HCT116 (cell line): ENCODE measurements at regions not wholly inside any gene's neighbourhood (a gene's known extent, or its start where the extent isn't known, plus 50 kb on each side); places are given as distances from the start of the nearest gene placed in this dataset.

Source experiments
- ATAC-seq: fragments of 200-7000 bp; cut with Tn5 transposase; 2 replicates; pipeline ENCODE4 v1.9.1; 2020; ENCODE audit warnings: mild to moderate bottlenecking, moderate library complexity
- BruUV-seq: library from RNA; stranded (reverse); fragments of 400-500 nt; replicated peaks from 2 replicates; lab custom pipeline; 2021; lab: Mats Ljungman, UMichigan
- CTCF ChIA-PET: fragments of 300-600 bp; sonication (Branson Sonifier 250); formaldehyde crosslinking; loops from one replicate; lab custom pipeline; 2021; ENCODE audit warnings: antibody characterized with exemption; lab: Charles Lee
- POLR2A ChIA-PET: fragments of 300-600, 350-600 bp; sonication (Branson Sonifier 250); formaldehyde crosslinking; loops from one replicate; lab custom pipeline; 2021; ENCODE audit warnings: antibody characterized with exemption; lab: Charles Lee
- RAD21 ChIA-PET, 2 experiments: fragments of 300-600 bp; sonication (Branson Sonifier 250); formaldehyde crosslinking; loops; one replicate each; lab custom pipeline; 2023; ENCODE audit warnings: low total read pairs in 2 of 2; ENCODE audit not compliant: uncharacterized antibody in 2 of 2, unreplicated experiment in 2 of 2, low non-redundant PET in 1 of 2; lab: Charles Lee
- DNase-seq: peaks from one replicate; pipeline ENCODE4 v3.0.0-alpha.2; 2010; ENCODE audit warnings: low read depth, low spot score
- H2AFZ ChIP-seq: fragments of 200-600 bp; shearing (Covaris generic), sonication (generic); 2 replicates; pipeline ENCODE4 v1.6.1; 2017; ENCODE audit warnings: low read depth, mixed run types, mixed read lengths, antibody characterized with exemption, low read length; ENCODE audit not compliant: poor library complexity, severe bottlenecking
- H3K27ac ChIP-seq: 2 replicates; pipeline ENCODE4 v1.5.1; 2012; ENCODE audit warnings: low read depth, low read length
- H3K27me3 ChIP-seq: fragments of 200-600 bp; sonication (generic); 2 replicates; pipeline ENCODE4 v1.6.1; 2016; ENCODE audit warnings: mixed run types, low read length, mixed read lengths; ENCODE audit not compliant: insufficient read depth
- H3K36me3 ChIP-seq, 2 experiments: fragments of 200-500 bp in 1 of 2; fragments of 200-600 bp in 1 of 2; sonication (Bioruptor generic) in 1 of 2; sonication (generic) in 1 of 2; 2 replicates each; pipeline versions ENCODE4 v1.5.1 to v1.6.1; 2014 to 2016; ENCODE audit warnings: low read length in 2 of 2, inconsistent platforms in 1 of 2, mixed read lengths in 1 of 2, mixed run types in 1 of 2; ENCODE audit not compliant: insufficient read depth in 2 of 2, control insufficient read depth in 1 of 2
- H3K4me1 ChIP-seq, 2 experiments: fragments of 200-600 bp in 1 of 2; sonication (generic) in 1 of 2; 2 replicates each; pipeline versions ENCODE4 v1.5.1 to v1.6.1; 2012 to 2017; ENCODE audit warnings: low read length in 2 of 2, inconsistent platforms in 1 of 2, mild to moderate bottlenecking in 1 of 2, mixed read lengths in 1 of 2, mixed run types in 1 of 2, moderate library complexity in 1 of 2; ENCODE audit not compliant: insufficient read depth in 2 of 2, control insufficient read depth in 1 of 2
- H3K4me2 ChIP-seq: fragments of 200-600 bp; sonication (generic); 2 replicates; pipeline ENCODE4 v1.6.1; 2017; ENCODE audit warnings: mixed run types, low read length, mixed read lengths
- H3K4me3 ChIP-seq, 2 experiments: fragments of 200-600 bp in 1 of 2; sonication (generic) in 1 of 2; replicated peaks in 1 of 2; 2 replicates each; pipeline ENCODE4 v1.5.1; 2011 to 2016; ENCODE audit warnings: low read length in 2 of 2, control low read depth in 1 of 2, low read depth in 1 of 2, mild to moderate bottlenecking in 1 of 2, mixed read lengths in 1 of 2, mixed run types in 1 of 2
- H3K79me2 ChIP-seq: fragments of 200-600 bp; sonication (generic); 2 replicates; pipeline ENCODE4 v1.6.1; 2017; ENCODE audit warnings: mild to moderate bottlenecking, mixed run types, low read length, moderate library complexity, mixed read lengths; ENCODE audit not compliant: insufficient read depth
- H3K9ac ChIP-seq: fragments of 200-600 bp; sonication (generic); 2 replicates; pipeline ENCODE4 v1.6.1; 2016; ENCODE audit warnings: low read length, mixed read lengths
- H3K9me2 ChIP-seq: fragments of 200-600 bp; sonication (generic), shearing (Covaris generic); 2 replicates; pipeline ENCODE4 v1.6.1; 2017; ENCODE audit warnings: mixed run types, mild to moderate bottlenecking, moderate library complexity; ENCODE audit not compliant: insufficient read depth
- H3K9me3 ChIP-seq, 2 experiments: fragments of 200-500 bp in 1 of 2; fragments of 200-600 bp in 1 of 2; sonication (Bioruptor generic) in 1 of 2; sonication (generic) in 1 of 2; 2 replicates each; pipeline ENCODE4 v1.6.1; 2014 to 2017; ENCODE audit warnings: low read length in 2 of 2, mixed read lengths in 2 of 2, inconsistent platforms in 1 of 2, low read depth in 1 of 2, mild to moderate bottlenecking in 1 of 2, mixed run types in 1 of 2, moderate library complexity in 1 of 2; ENCODE audit not compliant: control insufficient read depth in 1 of 2, insufficient read depth in 1 of 2
- H4K20me1 ChIP-seq: fragments of 200-600 bp; sonication (generic), shearing (Covaris generic); 2 replicates; pipeline ENCODE4 v1.6.1; 2017; ENCODE audit warnings: mixed run types, mild to moderate bottlenecking, moderate library complexity; ENCODE audit not compliant: insufficient read depth
- EZH2 ChIP-seq: fragments of 200-600 bp; sonication (generic); IDR thresholded peaks from 2 replicates; pipeline ENCODE4 v1.6.1; 2017; ENCODE audit warnings: antibody characterized with exemption, mixed run types
- JUND ChIP-seq: IDR thresholded peaks from 2 replicates; pipeline ENCODE4 v1.6.1; 2012
- MAX ChIP-seq: IDR thresholded peaks from 2 replicates; pipeline ENCODE4 v1.6.1; 2012
- POLR2AphosphoS5 ChIP-seq: IDR thresholded peaks from 2 replicates; pipeline ENCODE4 v1.6.1; 2011; ENCODE audit warnings: mild to moderate bottlenecking, low read depth, low read length, moderate library complexity
- RAD21 ChIP-seq: IDR thresholded peaks from 2 replicates; pipeline ENCODE4 v1.6.1; 2012; ENCODE audit warnings: low read depth, mild to moderate bottlenecking
- TCF7L2 ChIP-seq: IDR thresholded peaks from 2 replicates; pipeline ENCODE4 v1.7.0; 2011; ENCODE audit warnings: borderline replicate concordance, inconsistent platforms; ENCODE audit not compliant: insufficient read depth, insufficient read length; ENCODE audit errors: extremely low read depth
- YY1 ChIP-seq: IDR thresholded peaks from 2 replicates; pipeline ENCODE4 v1.6.1; 2011; ENCODE audit warnings: low read length, low read depth, moderate library complexity, mild to moderate bottlenecking; ENCODE audit not compliant: insufficient replicate concordance; ENCODE audit errors: extremely low read depth
- ZFX ChIP-seq: fragments of 450-650 bp; IDR thresholded peaks from 2 replicates; pipeline ENCODE4 v1.6.1; 2017
- intact Hi-C: fragments of 100-400 bp; cut with micrococcal nuclease; formaldehyde crosslinking; loops from 2 replicates; pipeline ENCODE4 v1.10.0; 2022
- TF ChIP-seq, protein P1 (sequence below): IDR thresholded peaks from 2 replicates; pipeline ENCODE4 v1.6.1; 2011; ENCODE audit warnings: mild to moderate bottlenecking, low read length, moderate library complexity; ENCODE audit not compliant: insufficient replicate concordance; ENCODE audit errors: extremely low read depth
- TF ChIP-seq, protein P2 (sequence below), 3 experiments: fragments of 200-600 bp in 1 of 3; sonication (generic) in 1 of 3; IDR thresholded peaks in 2 of 3; conservative IDR thresholded peaks in 1 of 3; 2 replicates each; pipeline ENCODE4 v1.5.1; 2012 to 2017; ENCODE audit warnings: low read depth in 2 of 3, low read length in 2 of 3, antibody characterized with exemption in 1 of 3, borderline replicate concordance in 1 of 3, control low read depth in 1 of 3, mild to moderate bottlenecking in 1 of 3, mixed read lengths in 1 of 3, mixed run types in 1 of 3, moderate library complexity in 1 of 3; ENCODE audit not compliant: insufficient read depth in 1 of 3

GRCh38 chr5:92215116-92215515 lies 832.0 kb upstream of the ARRDC3 start:
- Histone ChIP-seq H3K4me3 (no peak overlapping the region), H3K27me3 (no peaks in the 10 kb centered on the region), H3K9ac (no peak overlapping the region), H3K9me3 (peaks cover 0 to 5% of the 10 kb centered on the region in 2 experiments; a peak in 1 of 4 replicates), H3K4me2 (no peak overlapping the region), H3K4me1 (no peaks in the 10 kb centered on the region), H4K20me1 (no peaks in the 10 kb centered on the region), H3K36me3 (no peaks in the 10 kb centered on the region), H2AFZ (no peak overlapping the region), H3K27ac (no peak overlapping the region), H3K79me2 (no peaks in the 10 kb centered on the region), H3K9me2 (no peaks in the 10 kb centered on the region)
- ChIA-PET RAD21 (no interaction called here), CTCF (interaction anchor here (0.9 kb wide), 1 partner anchor 573 kb away, joined by 3 read pairs; no protein-coding TSS in a partner anchor), POLR2A (no interaction called here)
- intact Hi-C loops: no loop called here
- no TSS peak for BruUV-seq
- ATAC-seq: no peak
- TF ChIP-seq TCF7L2 (no peak), JUND (no peak), POLR2AphosphoS5 (no peak), EZH2 (no peak), RAD21 (no peak), YY1 (no peak), MAX (no peak), ZFX (no peak)
- TF ChIP-seq, protein P1, sequence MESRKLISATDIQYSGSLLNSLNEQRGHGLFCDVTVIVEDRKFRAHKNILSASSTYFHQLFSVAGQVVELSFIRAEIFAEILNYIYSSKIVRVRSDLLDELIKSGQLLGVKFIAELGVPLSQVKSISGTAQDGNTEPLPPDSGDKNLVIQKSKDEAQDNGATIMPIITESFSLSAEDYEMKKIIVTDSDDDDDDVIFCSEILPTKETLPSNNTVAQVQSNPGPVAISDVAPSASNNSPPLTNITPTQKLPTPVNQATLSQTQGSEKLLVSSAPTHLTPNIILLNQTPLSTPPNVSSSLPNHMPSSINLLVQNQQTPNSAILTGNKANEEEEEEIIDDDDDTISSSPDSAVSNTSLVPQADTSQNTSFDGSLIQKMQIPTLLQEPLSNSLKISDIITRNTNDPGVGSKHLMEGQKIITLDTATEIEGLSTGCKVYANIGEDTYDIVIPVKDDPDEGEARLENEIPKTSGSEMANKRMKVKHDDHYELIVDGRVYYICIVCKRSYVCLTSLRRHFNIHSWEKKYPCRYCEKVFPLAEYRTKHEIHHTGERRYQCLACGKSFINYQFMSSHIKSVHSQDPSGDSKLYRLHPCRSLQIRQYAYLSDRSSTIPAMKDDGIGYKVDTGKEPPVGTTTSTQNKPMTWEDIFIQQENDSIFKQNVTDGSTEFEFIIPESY: no peak
- TF ChIP-seq, protein P2, sequence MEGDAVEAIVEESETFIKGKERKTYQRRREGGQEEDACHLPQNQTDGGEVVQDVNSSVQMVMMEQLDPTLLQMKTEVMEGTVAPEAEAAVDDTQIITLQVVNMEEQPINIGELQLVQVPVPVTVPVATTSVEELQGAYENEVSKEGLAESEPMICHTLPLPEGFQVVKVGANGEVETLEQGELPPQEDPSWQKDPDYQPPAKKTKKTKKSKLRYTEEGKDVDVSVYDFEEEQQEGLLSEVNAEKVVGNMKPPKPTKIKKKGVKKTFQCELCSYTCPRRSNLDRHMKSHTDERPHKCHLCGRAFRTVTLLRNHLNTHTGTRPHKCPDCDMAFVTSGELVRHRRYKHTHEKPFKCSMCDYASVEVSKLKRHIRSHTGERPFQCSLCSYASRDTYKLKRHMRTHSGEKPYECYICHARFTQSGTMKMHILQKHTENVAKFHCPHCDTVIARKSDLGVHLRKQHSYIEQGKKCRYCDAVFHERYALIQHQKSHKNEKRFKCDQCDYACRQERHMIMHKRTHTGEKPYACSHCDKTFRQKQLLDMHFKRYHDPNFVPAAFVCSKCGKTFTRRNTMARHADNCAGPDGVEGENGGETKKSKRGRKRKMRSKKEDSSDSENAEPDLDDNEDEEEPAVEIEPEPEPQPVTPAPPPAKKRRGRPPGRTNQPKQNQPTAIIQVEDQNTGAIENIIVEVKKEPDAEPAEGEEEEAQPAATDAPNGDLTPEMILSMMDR (IDR thresholded peaks at IDR 0.05 in 2 of 3, conservative IDR thresholded peaks at IDR 0.05 in 1 of 3; ENCODE audit: borderline replicate concordance in 1 of 3, insufficient read depth in 1 of 3, low read depth in 2 of 3, low read length in 2 of 3): no peak
- DNase-seq: no peak
